IPS-15b (cell line): ENCODE measurements at regions not wholly inside any gene's neighbourhood (a gene's known extent, or its start where the extent isn't known, plus 50 kb on each side); places are given as distances from the start of the nearest gene placed in this dataset.

Source experiments
- H3K27me3 ChIP-seq: one replicate; pipeline ENCODE4 v1.6.1; 2013; ENCODE audit warnings: low read length; ENCODE audit not compliant: control insufficient read depth, insufficient read depth
- H3K36me3 ChIP-seq: one replicate; pipeline ENCODE4 v1.6.1; 2013; ENCODE audit warnings: low read length; ENCODE audit not compliant: control insufficient read depth, insufficient read depth
- H3K4me1 ChIP-seq: one replicate; pipeline ENCODE4 v1.6.1; 2013; ENCODE audit warnings: mild to moderate bottlenecking, low read length; ENCODE audit not compliant: control insufficient read depth, insufficient read depth
- H3K4me3 ChIP-seq: one replicate; pipeline ENCODE4 v1.5.1; 2013; ENCODE audit warnings: low read depth, low read length
- H3K9ac ChIP-seq: one replicate; pipeline ENCODE4 v1.6.1; 2013; ENCODE audit warnings: low read depth, mild to moderate bottlenecking, low read length
- H3K9me3 ChIP-seq: one replicate; pipeline ENCODE4 v1.6.1; 2013; ENCODE audit warnings: mild to moderate bottlenecking, low read length; ENCODE audit not compliant: control insufficient read depth, insufficient read depth

DNA sequence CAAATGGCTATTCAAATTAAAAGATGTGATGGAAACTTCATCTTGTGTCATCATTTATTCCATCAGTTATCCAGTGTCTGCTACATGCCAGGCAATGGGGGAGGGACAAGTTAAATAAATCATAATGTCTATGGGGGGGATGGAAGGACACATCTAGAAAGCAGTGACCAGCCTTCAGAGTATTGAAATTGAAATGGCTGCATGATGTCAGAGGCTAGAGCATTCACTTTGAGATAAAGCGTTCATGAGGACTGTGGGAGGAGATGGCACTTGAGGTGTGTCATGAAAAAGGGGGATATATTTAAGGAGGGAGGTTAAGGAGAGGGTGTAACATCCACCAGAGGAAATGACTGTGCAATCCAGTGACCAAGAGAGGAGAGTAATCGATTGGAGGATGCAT, 50.6 kb downstream of the SLIT2 start:
- Histone ChIP-seq H3K36me3 (no peaks in the 10 kb centered on the region), H3K9ac (no peak overlapping the region), H3K9me3 (no peaks in the 10 kb centered on the region), H3K4me1 (no peaks in the 10 kb centered on the region), H3K27me3 (no peaks in the 10 kb centered on the region), H3K4me3 (no peak overlapping the region)

DNA sequence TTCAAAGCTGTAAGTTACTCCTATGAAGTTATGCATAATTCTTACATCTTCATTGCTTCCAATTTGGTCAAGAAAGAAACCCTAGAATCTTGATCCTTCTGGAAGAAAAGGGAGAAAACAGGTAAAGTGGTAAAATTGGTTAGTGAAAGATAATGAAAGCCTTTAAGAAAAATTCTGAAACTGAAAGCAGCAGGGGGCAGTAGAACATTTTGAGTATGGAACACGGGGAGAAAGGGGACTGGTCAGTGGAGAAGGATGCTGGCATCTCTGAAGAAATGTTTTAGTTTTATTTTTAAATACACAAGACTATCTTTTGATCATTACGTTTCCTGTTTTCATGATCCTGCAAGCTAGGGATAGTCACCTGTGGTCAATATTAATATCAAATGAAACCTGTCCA, 54.3 kb downstream of the SLIT2 start:
- H3K4me3 ChIP-seq, result no peak overlapping the region

DNA sequence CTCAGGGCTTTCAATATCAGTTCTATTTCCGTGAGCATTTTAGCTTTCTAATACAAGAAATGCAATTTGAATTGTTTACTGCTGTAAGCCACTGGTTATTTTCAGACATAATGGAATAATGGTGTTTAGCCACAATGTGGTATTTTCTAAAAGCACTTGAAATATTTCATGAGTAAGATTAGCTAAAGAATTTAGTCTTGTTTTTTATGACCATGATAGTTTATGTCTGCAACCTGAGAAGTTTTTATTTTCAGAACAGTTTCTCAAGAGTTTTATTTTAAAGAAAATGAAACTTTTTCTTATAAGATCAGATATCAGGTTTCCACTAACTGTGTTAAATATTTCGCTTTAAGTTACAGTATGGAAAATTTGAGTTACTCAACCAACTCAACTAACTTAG, 60.2 kb downstream of the SLIT2 start:
- H3K9ac ChIP-seq, result no peak overlapping the region
- no peak overlapping the region for H3K4me3 ChIP-seq
- no peaks in the 10 kb centered on the region for H3K27me3 ChIP-seq
- H3K4me1 ChIP-seq, result no peaks in the 10 kb centered on the region
- no peaks in the 10 kb centered on the region for H3K36me3 ChIP-seq
- H3K9me3 ChIP-seq, result no peaks in the 10 kb centered on the region

More for the DNA sequence above, 54.3 kb downstream of the SLIT2 start:
- Histone ChIP-seq H3K9me3 (no peaks in the 10 kb centered on the region), H3K36me3 (no peaks in the 10 kb centered on the region), H3K4me1 (no peaks in the 10 kb centered on the region), H3K9ac (no peak overlapping the region), H3K27me3 (no peaks in the 10 kb centered on the region)

DNA sequence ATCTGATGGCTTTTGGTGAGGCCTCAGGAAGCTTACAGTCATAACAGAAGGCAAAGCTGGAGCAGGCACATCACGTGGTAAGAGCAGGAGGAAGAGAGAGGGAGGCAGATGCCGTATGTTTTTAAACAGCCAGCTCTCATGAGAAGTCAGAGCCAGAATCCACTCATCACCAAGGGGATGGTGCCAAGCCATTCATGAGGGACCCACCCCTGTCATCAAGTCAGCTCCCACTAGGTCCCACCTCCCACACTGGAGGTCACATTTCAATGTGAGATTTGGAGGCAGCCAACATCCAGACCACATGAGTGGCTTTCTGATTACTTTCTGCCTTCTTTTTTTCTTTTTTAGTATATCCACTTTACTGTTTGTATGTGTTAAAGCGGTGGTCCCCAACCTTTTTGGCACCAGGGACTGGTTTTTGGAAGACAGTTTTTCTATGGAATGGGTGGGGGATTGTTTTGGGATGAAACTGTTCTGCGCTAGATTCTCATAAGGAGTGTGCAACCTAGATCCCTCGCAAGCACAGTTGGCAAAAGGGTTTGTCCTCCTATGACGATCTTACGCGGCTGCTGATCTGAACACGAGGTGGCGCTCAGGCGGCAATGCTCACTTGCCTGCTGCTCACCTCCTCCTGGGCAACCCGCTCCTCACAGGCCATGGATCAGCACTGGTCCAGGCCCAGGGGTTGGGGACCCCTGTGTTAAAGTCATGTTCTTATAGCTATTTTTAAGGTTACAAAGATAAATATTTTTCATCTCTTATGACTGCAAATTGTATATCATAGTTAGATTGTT, 61.7 kb downstream of the SLIT2 start:
- H3K36me3 ChIP-seq, result no peaks in the 10 kb centered on the region
- H3K4me1 ChIP-seq, result peaks cover 4% of the 10 kb centered on the region

DNA sequence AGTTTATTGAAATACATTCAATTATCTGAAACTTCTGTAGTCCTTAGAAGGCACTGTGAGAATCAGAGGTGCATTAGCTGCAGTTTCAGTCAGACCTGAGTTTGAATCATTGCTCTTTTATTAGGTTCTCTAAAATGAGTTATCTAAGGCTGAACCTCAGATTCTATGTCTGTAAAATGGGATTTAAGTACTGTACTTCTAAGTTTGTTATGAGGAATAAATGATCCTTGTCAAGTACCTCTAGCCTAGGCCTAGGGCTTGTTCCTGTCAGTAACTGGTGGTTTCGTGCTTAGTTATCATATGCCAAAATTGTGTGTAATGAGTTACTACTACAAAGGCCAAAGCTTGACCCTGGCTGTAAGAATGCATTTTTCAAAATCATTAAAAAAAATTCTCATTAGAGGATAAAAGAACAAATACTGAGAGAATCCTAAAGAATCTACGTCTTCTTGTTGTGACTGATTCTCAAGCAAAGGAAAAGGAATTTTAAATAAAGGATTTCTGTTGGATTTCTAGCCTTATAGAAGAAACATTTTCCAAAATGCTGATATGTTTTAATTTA, 65.8 kb downstream of the SLIT2 start:
- Histone ChIP-seq H3K4me1 (peaks cover 4% of the 10 kb centered on the region), H3K9me3 (no peaks in the 10 kb centered on the region), H3K9ac (no peak overlapping the region), H3K4me3 (no peak overlapping the region), H3K27me3 (no peaks in the 10 kb centered on the region), H3K36me3 (no peaks in the 10 kb centered on the region)

More for the DNA sequence above, 61.7 kb downstream of the SLIT2 start:
- Histone ChIP-seq H3K9ac (no peak overlapping the region), H3K4me3 (no peak overlapping the region), H3K27me3 (no peaks in the 10 kb centered on the region), H3K9me3 (no peaks in the 10 kb centered on the region)

DNA sequence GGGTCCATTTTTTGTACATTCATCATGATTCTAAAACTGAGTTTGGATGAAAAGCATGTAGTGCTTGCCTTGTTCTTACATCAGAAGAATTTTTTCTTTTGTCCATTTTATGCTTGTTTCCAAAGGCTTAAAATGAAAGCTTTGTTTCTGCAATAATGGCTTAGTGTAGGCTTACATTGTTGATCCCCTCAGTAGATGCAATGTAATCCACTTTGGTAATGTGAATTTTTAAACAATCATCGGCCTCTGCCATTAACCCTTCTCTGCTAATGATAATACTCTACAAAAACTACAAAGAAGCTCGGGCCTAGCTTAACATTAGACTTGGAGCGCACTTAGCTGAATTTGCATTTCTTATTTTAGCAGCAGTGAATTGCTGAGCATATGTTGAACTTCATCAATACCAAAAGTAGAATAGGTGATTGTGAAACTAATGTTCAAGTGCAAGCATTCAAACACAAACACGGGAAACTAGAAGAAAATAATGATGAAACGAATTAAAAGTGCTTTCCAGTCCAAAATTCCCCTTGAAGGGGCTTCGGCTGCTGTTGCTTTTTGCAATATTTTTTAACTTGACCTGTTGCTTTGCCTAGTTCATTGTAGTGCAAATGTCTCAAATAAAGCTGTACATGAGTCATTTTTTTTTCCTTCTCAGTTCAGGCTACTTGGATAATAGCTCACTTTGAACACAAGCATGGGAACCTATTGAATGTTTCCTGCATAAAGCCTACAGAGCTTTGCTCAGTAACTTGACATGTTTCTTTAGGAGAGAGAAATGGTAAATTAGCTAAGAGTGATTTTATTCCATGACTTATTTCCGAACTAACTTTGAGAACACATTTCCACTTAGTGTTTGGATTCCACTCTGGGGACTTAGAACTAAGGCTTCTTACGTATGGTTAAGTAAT, 66.5 kb downstream of the SLIT2 start:
- H3K9ac ChIP-seq, result no peak overlapping the region

GRCh38 chr4:20318909-20319277, 67.2 kb downstream of the SLIT2 start:
- Histone ChIP-seq H3K9me3 (no peaks in the 10 kb centered on the region), H3K27me3 (no peaks in the 10 kb centered on the region), H3K4me3 (no peak overlapping the region), H3K36me3 (no peaks in the 10 kb centered on the region), H3K9ac (no peak overlapping the region), H3K4me1 (peaks cover 4% of the 10 kb centered on the region)

More for the DNA sequence above, 66.5 kb downstream of the SLIT2 start:
- H3K4me1 ChIP-seq, result peaks cover 4% of the 10 kb centered on the region
- H3K36me3 ChIP-seq, result no peaks in the 10 kb centered on the region
- H3K9me3 ChIP-seq, result no peaks in the 10 kb centered on the region
- H3K27me3 ChIP-seq, result no peaks in the 10 kb centered on the region
- H3K4me3 ChIP-seq, result no peak overlapping the region

DNA sequence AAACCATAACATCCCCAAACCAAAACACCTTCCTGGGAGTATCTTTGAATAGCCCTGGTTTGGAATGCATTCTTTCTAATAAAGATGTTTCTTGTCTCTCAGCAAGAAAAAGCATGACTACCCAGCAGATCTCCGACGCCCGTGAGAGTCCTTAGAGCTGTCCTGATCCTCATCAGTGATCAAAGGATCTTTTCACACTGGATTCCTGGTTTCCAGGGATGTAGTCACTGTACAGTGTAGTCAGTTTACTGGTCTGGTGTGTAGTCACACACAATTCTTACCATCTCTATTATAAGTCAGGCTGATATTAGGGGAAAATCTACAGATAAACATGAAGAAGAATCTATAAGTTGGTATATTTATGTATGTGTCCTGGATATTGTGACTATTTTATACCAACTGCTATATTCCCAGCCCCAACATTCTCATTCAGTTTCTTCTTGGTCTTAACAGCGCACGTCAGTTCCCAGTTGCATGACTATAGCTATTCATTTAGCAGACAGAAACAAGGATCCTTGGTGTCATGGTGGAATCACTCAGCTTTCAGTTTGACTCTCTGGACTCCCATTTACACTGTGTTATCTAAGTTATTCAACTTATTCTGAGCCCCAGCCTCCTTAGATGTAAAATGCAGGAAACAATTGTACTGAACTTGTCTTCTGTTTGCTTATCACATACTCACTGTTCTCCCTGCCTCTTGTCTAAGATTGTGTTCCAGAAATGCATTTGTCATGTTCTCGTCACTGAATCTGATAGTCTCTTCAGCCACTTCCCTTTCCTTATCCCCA, 68.3 kb downstream of the SLIT2 start:
- H3K36me3 ChIP-seq, result no peaks in the 10 kb centered on the region
- H3K4me1 ChIP-seq, result peaks cover 4% of the 10 kb centered on the region
- no peaks in the 10 kb centered on the region for H3K9me3 ChIP-seq
- H3K4me3 ChIP-seq, result no peak overlapping the region
- no peaks in the 10 kb centered on the region for H3K27me3 ChIP-seq
- H3K9ac ChIP-seq, result no peak overlapping the region

DNA sequence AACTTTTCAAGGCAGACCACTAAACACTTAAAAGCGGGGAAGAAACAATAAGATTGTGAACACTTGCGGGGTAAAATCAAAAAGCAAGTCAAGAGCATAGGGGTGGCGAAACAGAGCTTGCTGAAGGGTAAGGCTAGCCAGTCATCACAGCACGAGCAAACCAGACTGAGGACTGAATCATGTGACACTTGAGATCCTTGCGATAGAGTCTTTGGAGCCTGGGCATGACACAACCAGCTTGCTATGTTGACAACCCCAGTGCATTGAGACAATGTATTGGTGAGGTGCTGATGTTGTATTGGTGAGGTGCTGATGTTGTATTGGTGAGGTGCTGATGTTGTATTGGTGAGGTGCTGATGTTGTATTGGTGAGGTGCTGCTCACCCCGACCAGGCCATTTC, 72.3 kb downstream of the SLIT2 start:
- H3K9ac ChIP-seq, result no peak overlapping the region
- no peaks in the 10 kb centered on the region for H3K36me3 ChIP-seq
- H3K9me3 ChIP-seq, result no peaks in the 10 kb centered on the region
- H3K27me3 ChIP-seq, result no peaks in the 10 kb centered on the region
- H3K4me3 ChIP-seq, result no peak overlapping the region
- no peaks in the 10 kb centered on the region for H3K4me1 ChIP-seq

GRCh38 chr4:20326460-20326859, 74.8 kb downstream of the SLIT2 start:
- Histone ChIP-seq H3K9ac (no peak overlapping the region), H3K9me3 (no peaks in the 10 kb centered on the region), H3K27me3 (no peaks in the 10 kb centered on the region), H3K4me3 (no peak overlapping the region), H3K4me1 (no peaks in the 10 kb centered on the region), H3K36me3 (no peaks in the 10 kb centered on the region)

DNA sequence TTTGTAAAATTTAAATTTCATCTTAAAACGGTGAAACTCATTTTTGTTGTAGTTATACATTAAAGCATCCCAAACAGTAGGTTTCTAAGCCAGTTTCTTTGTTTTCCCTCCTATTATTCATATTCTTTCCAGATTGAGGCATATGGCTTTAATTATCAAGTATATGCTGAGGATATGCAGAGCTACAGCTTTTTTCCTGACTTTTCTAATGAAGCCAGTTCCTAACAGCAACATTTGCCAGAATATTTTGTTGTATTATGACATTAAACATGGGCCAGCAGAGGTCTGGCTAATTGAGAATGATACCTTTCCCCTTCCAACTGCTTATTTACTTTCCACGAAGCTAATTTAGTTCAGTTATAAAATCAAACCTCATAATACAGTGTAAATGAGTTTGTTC, 75.3 kb downstream of the SLIT2 start:
- H3K4me1 ChIP-seq, result no peaks in the 10 kb centered on the region
- H3K9me3 ChIP-seq, result no peaks in the 10 kb centered on the region
- H3K9ac ChIP-seq, result no peak overlapping the region
- H3K36me3 ChIP-seq, result no peaks in the 10 kb centered on the region
- no peak overlapping the region for H3K4me3 ChIP-seq
- H3K27me3 ChIP-seq, result no peaks in the 10 kb centered on the region
